Peyer's patch (tissue), 4 donors: ENCODE measurements at regions not wholly inside any gene's neighbourhood (a gene's known extent, or its start where the extent isn't known, plus 50 kb on each side); places are given as distances from the start of the nearest gene placed in this dataset.

Experiments
- CTCF ChIP-seq, 6 experiments: fragments of 450-650 bp in 4 of 6; fragments of 200-600 bp in 2 of 6; sonication (generic) in 1 of 6; IDR thresholded peaks; one replicate each; pipeline ENCODE4 v1.5.1; 2017 to 2019; ENCODE audit warnings: antibody characterized with exemption in 6 of 6, mild to moderate bottlenecking in 3 of 6, moderate library complexity in 1 of 6
- POLR2A ChIP-seq, 2 donors: fragments of 450-650 bp; IDR thresholded peaks; one replicate each; pipeline ENCODE4 v1.5.1; 2017; ENCODE audit warnings: antibody characterized with exemption in 2 of 2, mild to moderate bottlenecking in 2 of 2, moderate library complexity in 2 of 2

- no peak for TF ChIP-seq CTCF (IDR thresholded peaks at IDR 0.05)
- TF ChIP-seq POLR2A (IDR thresholded peaks at IDR 0.05): no peak
Measured at GRCh38 chr14:98035396-98035795, 1236.6 kb downstream of the BCL11B start.
